Right lobe of liver (tissue), 4 donors: ENCODE measurements at regions not wholly inside any gene's neighbourhood (a gene's known extent, or its start where the extent isn't known, plus 50 kb on each side); places are given as distances from the start of the nearest gene placed in this dataset.

Experiments
- CTCF ChIP-seq, 4 donors: fragments of 200-600 bp in 3 of 4; fragments of 450-650 bp in 1 of 4; IDR thresholded peaks; one replicate each; pipeline versions ENCODE4 v1.5.1 to v1.8.0; 2016 to 2022; ENCODE audit warnings: antibody characterized with exemption in 4 of 4, mild to moderate bottlenecking in 2 of 4
- POLR2A ChIP-seq: fragments of 450-650 bp; IDR thresholded peaks from one replicate; pipeline ENCODE4 v1.6.1; 2017; ENCODE audit warnings: antibody characterized with exemption, mild to moderate bottlenecking
- donor health status: DM: no; HTN: no; CAD: no.
- donor health status: DM: no; HTN: no; CAD: no.
- donor health status: DM: no; HTN: yes; CAD: no.

GRCh38 chr10:10930979-10931743 is 86.5 kb upstream of the CELF2 start:
- TF ChIP-seq CTCF (IDR thresholded peaks at IDR 0.05) (no peak), POLR2A (no peak)
